PC-3 (cell line): ENCODE measurements at regions not wholly inside any gene's neighbourhood (a gene's known extent, or its start where the extent isn't known, plus 50 kb on each side); places are given as distances from the start of the nearest gene placed in this dataset.

ENCODE experiments used
- ATAC-seq: fragments of 200-7000 bp; cut with Tn5 transposase; 2 replicates; pipeline ENCODE4 v1.9.1; 2020; ENCODE audit warnings: mild to moderate bottlenecking, moderate library complexity
- BruUV-seq: library from RNA; stranded (reverse); fragments of 400-500 nt; replicated peaks from 2 replicates; lab custom pipeline; 2021; lab: Mats Ljungman, UMichigan
- CTCF ChIA-PET: fragments of 300-600 bp; sonication (Branson Sonifier 250); formaldehyde crosslinking; loops from one replicate; lab custom pipeline; 2022; ENCODE audit warnings: antibody characterized with exemption; lab: Charles Lee
- POLR2A ChIA-PET: fragments of 300-600 bp; sonication (Branson Sonifier 250); formaldehyde crosslinking; loops from one replicate; lab custom pipeline; 2022; ENCODE audit warnings: antibody characterized with exemption; ENCODE audit not compliant: unreplicated experiment; lab: Charles Lee
- DNase-seq: peaks from one replicate; pipeline ENCODE4 v3.0.0-alpha.2; 2015
- H2AFZ ChIP-seq: fragments of 300-600 bp; sonication (generic); 2 replicates; pipeline ENCODE4 v1.6.0; 2016; ENCODE audit warnings: antibody characterized with exemption, low read length
- H3F3A ChIP-seq: fragments of 300-600 bp; sonication (generic); one replicate; pipeline ENCODE4 v1.6.0; 2017; ENCODE audit warnings: antibody characterized with exemption, low read length, control low read depth, mild to moderate bottlenecking; ENCODE audit not compliant: unreplicated experiment
- H3K27ac ChIP-seq: fragments of 300-600 bp; sonication (generic); 2 replicates; pipeline ENCODE4 v1.5.1; 2016; ENCODE audit warnings: mild to moderate bottlenecking, low read length
- H3K27me3 ChIP-seq: fragments of 300-600 bp; sonication (generic); 2 replicates; pipeline ENCODE4 v1.6.1; 2016; ENCODE audit warnings: low read length, mixed read lengths
- H3K36me3 ChIP-seq: fragments of 300-600 bp; sonication (generic); 2 replicates; pipeline ENCODE4 v1.6.1; 2016; ENCODE audit warnings: low read depth, mixed run types, low read length, mixed read lengths
- H3K4me1 ChIP-seq: fragments of 300-600 bp; sonication (generic); 2 replicates; pipeline ENCODE4 v1.5.1; 2016; ENCODE audit warnings: low read length; ENCODE audit not compliant: insufficient read depth
- H3K4me2 ChIP-seq: fragments of 300-600 bp; sonication (generic); 2 replicates; pipeline ENCODE4 v1.6.0; 2016; ENCODE audit warnings: low read length
- H3K4me3 ChIP-seq: fragments of 300-600 bp; sonication (generic); 2 replicates; pipeline ENCODE4 v1.5.1; 2016; ENCODE audit warnings: mild to moderate bottlenecking, low read length, mixed read lengths
- H3K79me2 ChIP-seq: fragments of 300-600 bp; sonication (generic); 2 replicates; pipeline ENCODE4 v1.6.1; 2017; ENCODE audit warnings: low read length, mixed read lengths
- H3K9ac ChIP-seq: fragments of 300-600 bp; sonication (generic); 2 replicates; pipeline ENCODE4 v1.6.0; 2016; ENCODE audit warnings: mild to moderate bottlenecking, low read length
- H3K9me2 ChIP-seq: fragments of 300-600 bp; sonication (generic); replicated peaks from 2 replicates; pipeline ENCODE4 v1.6.1; 2016; ENCODE audit warnings: mixed run types, low read length, mixed read lengths
- H3K9me3 ChIP-seq: fragments of 300-600 bp; sonication (generic); 2 replicates; pipeline ENCODE4 v1.6.1; 2016; ENCODE audit warnings: low read length, mixed read lengths
- H4K20me1 ChIP-seq: fragments of 300-600 bp; sonication (generic); 2 replicates; pipeline ENCODE4 v1.6.1; 2016; ENCODE audit warnings: low read length, mixed read lengths
- CTCF ChIP-seq: fragments of 300-600 bp; sonication (generic); conservative IDR thresholded peaks from 2 replicates; pipeline ENCODE4 v1.5.1; 2017; ENCODE audit warnings: antibody characterized with exemption, low read depth, mild to moderate bottlenecking, low read length
- EZH2 ChIP-seq: fragments of 300-600 bp; sonication (generic); IDR thresholded peaks from one replicate; pipeline ENCODE4 v1.6.1; 2017; ENCODE audit warnings: antibody characterized with exemption, mild to moderate bottlenecking, low read length; ENCODE audit not compliant: unreplicated experiment
- EZH2phosphoT487 ChIP-seq: fragments of 300-600 bp; sonication (generic); IDR thresholded peaks from 2 replicates; pipeline ENCODE4 v1.6.1; 2018; ENCODE audit warnings: mild to moderate bottlenecking, antibody characterized with exemption, low read length, borderline replicate concordance
- intact Hi-C: fragments of 100-400 bp; cut with micrococcal nuclease; formaldehyde crosslinking; loops from 2 replicates; pipeline ENCODE4 v1.9.0; 2023

GRCh38 chr6:106849120-106849519, 125.4 kb downstream of the CD24 start:
- ChIA-PET CTCF (no interaction called here), POLR2A (no interaction called here)
- BruUV-seq: no TSS peak
- Histone ChIP-seq H3F3A (no peaks in the 10 kb centered on the region), H3K27ac (no peak overlapping the region), H3K9me2 (no peaks in the 10 kb centered on the region), H3K4me3 (no peak overlapping the region), H3K36me3 (no peaks in the 10 kb centered on the region), H3K9ac (no peak overlapping the region), H3K4me1 (no peaks in the 10 kb centered on the region), H4K20me1 (no peaks in the 10 kb centered on the region), H3K9me3 (no peaks in the 10 kb centered on the region), H3K79me2 (no peaks in the 10 kb centered on the region), H2AFZ (no peak overlapping the region), H3K27me3 (no peaks in the 10 kb centered on the region), H3K4me2 (no peak overlapping the region)
- DNase-seq: no peak
- TF ChIP-seq EZH2phosphoT487 (no peak), EZH2 (no peak), CTCF (no peak)
- intact Hi-C loops: no loop called here
- no peak for ATAC-seq

GRCh38 chr6:106847116-106847515, 127.4 kb downstream of the CD24 start:
- Histone ChIP-seq H3K79me2 (no peaks in the 10 kb centered on the region), H3F3A (no peaks in the 10 kb centered on the region), H2AFZ (no peak overlapping the region), H3K4me2 (no peak overlapping the region), H3K36me3 (no peaks in the 10 kb centered on the region), H3K27me3 (no peaks in the 10 kb centered on the region), H3K4me1 (no peaks in the 10 kb centered on the region), H3K9me3 (no peaks in the 10 kb centered on the region), H3K9me2 (no peaks in the 10 kb centered on the region), H4K20me1 (no peaks in the 10 kb centered on the region), H3K4me3 (no peak overlapping the region), H3K27ac (no peak overlapping the region), H3K9ac (no peak overlapping the region)
- no peak for DNase-seq
- intact Hi-C loops: no loop called here
- ChIA-PET CTCF (no interaction called here), POLR2A (no interaction called here)
- no peak for ATAC-seq
- TF ChIP-seq EZH2phosphoT487 (no peak), EZH2 (no peak), CTCF (no peak)
- no TSS peak for BruUV-seq

GRCh38 chr6:106844930-106845329, 129.6 kb downstream of the CD24 start:
- ATAC-seq (no peak), DNase-seq (no peak)
- Histone ChIP-seq H4K20me1 (no peaks in the 10 kb centered on the region), H3F3A (no peaks in the 10 kb centered on the region), H3K9ac (no peak overlapping the region), H3K79me2 (no peaks in the 10 kb centered on the region), H3K9me2 (no peaks in the 10 kb centered on the region), H3K4me3 (no peak overlapping the region), H3K36me3 (no peaks in the 10 kb centered on the region), H2AFZ (no peak overlapping the region), H3K4me2 (no peak overlapping the region), H3K27ac (no peak overlapping the region), H3K27me3 (no peaks in the 10 kb centered on the region), H3K4me1 (no peaks in the 10 kb centered on the region), H3K9me3 (no peaks in the 10 kb centered on the region)
- TF ChIP-seq EZH2: no peak
- no peak for TF ChIP-seq EZH2phosphoT487
- TF ChIP-seq CTCF: no peak
- intact Hi-C loops: no loop called here
- CTCF ChIA-PET: no interaction called here
- BruUV-seq: no TSS peak
- POLR2A ChIA-PET: no interaction called here
